ENCODE measurements at regions not wholly inside any gene's neighbourhood (a gene's known extent, or its start where the extent isn't known, plus 50 kb on each side); places are given as distances from the start of the nearest gene placed in this dataset.

DNA sequence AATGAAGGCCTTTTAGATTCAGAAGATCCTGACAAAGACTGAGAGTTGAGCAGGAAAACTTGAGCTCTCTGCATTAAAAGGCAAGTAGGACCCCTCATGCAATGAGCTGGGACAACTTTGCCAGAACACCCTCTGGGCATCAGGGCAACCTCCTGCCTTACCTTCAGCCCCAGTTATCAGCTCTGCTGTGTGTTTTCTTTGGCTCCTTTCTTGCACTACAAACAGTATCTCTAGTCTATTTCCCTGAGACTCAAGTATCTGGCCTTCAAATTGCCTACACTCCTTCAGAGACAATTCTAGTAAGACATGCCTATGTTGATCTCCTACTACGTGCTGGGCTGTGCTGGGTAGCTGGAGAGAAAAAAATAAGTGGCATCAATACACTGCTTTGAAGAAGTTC is 192.2 kb downstream of the MID1IP1 start:
- no peak for DNase-seq
- Mint-ChIP-seq H3K4me3 (no peak overlapping the region), H3K27ac (no peak overlapping the region), H3K36me3 (ENCODE audit: insufficient read depth) (no peaks in the 10 kb centered on the region), H3K4me1 (ENCODE audit: low read depth in 2 of 2) (no peaks in the 10 kb centered on the region), H3K9me3 (no peaks in the 10 kb centered on the region), H3K27me3 (peaks cover 0 to 7% of the 10 kb centered on the region in 2 donors)
- ATAC-seq (replicated peaks): no peak

DNA sequence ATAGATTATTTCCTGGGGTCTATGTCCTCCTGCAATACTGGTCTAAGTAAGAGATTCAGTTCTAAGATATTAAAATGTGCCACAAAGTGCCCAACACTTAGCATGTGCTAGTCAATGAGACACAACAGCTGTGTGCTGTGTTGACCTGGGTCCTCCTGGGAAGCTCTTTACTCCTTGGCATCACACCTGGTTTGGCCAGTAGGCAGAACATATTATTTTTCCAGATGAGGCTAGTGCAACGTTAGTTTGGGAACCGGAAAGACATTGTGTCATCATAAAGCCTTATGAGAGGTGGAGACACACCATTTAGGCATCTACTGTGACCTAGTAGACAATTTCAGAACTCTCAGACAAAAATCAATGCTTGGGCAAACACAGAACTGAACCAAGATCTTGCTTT is 197.8 kb downstream of the MID1IP1 start:
- Mint-ChIP-seq H3K4me3 (no peak overlapping the region), H3K27me3 (peaks cover 0 to 7% of the 10 kb centered on the region in 2 donors), H3K36me3 (ENCODE audit: insufficient read depth) (no peaks in the 10 kb centered on the region), H3K27ac (no peak overlapping the region), H3K9me3 (no peaks in the 10 kb centered on the region), H3K4me1 (ENCODE audit: low read depth in 2 of 2) (no peaks in the 10 kb centered on the region)
- DNase-seq (no peak), ATAC-seq (replicated peaks) (no peak)

DNA sequence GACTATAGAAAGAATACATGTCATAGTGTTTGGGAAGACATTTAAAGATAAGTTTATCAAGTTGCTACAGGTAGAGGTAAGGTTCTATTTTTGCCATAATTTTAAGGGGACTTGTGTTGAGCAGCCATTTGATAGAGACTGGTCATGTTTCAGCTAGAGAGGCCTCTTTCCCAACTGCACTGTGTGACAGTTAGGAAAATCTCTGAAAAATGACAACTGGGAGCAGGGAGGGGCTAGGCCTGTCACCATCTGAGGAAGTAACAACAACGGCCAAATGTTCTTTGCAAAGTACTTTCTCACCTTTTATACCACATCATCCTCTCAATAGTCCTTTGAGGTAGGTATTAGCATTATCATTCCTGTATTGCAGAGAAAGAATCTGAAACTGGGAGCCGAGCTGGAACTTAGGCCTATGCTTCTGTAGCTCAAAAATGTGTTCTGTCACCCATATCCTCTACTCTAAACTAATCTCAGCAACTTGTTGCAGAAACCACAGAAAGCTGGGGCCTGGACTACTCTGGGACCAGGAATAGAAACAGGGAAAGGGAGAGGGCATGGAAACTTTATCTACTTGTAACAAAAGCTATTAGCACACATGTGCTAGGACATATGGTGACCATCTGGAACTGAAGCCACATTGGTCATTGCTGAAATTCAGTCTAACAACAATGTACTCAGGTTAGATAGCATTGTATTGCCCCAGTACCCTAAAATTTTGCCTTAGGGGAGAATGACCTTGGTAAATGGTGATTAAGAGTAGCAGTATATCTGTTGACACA is 198.9 kb downstream of the MID1IP1 start:
- H3K27me3 Mint-ChIP-seq: peaks cover 0 to 7% of the 10 kb centered on the region in 2 donors
- ATAC-seq (replicated peaks): no peak

DNA sequence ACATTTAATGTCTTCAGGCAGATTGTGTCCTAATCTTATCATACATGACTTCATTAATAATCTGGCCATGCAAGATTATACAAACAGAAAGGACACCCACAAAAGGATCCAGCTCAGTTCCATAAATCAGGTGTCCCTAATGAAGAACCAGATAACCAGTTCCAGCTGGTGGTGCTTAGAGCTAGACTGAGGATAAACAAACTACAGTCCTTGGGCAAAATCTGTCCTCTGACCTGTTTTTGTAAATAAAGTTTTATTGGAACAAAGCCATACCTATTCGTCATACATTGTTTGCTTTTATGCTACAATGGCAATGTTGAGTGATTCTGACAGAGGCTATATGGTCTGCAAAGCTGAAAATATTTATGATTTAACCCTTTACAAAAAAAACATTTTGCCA is 199.5 kb downstream of the MID1IP1 start:
- Mint-ChIP-seq H3K27ac (no peak overlapping the region), H3K36me3 (ENCODE audit: insufficient read depth) (no peaks in the 10 kb centered on the region), H3K27me3 (peaks cover 0 to 3% of the 10 kb centered on the region in 2 donors), H3K4me1 (ENCODE audit: low read depth in 2 of 2) (no peaks in the 10 kb centered on the region), H3K4me3 (no peak overlapping the region), H3K9me3 (no peaks in the 10 kb centered on the region)
- DNase-seq: no peak
- ATAC-seq (replicated peaks): no peak

More for the DNA sequence above, 198.9 kb downstream of the MID1IP1 start:
- Mint-ChIP-seq H3K4me3 (no peak overlapping the region), H3K27ac (no peak overlapping the region), H3K9me3 (no peaks in the 10 kb centered on the region), H3K36me3 (ENCODE audit: insufficient read depth) (no peaks in the 10 kb centered on the region), H3K4me1 (ENCODE audit: low read depth in 2 of 2) (no peaks in the 10 kb centered on the region)
- no peak for DNase-seq

DNA sequence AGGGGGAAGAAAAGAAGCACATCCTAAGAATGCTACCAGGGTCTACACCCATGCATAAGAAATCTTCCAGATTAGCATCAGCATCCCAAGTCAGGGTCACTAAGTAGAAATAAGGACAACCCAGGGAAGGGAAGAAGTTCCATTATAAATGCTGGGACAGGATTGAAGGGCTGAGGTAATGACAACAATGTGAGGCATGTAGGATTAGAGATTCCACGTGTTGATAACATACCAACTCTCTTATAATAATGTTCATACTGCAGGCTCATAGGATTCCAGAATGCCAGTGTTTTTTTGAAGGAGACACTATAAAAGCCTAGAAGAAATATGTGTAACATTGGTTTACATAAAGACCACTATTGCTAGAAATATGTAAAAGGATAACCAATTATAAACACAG is 201.2 kb downstream of the MID1IP1 start:
- Mint-ChIP-seq H3K36me3 (ENCODE audit: insufficient read depth) (no peaks in the 10 kb centered on the region), H3K9me3 (no peaks in the 10 kb centered on the region), H3K27ac (no peak overlapping the region), H3K27me3 (no peaks in the 10 kb centered on the region), H3K4me1 (ENCODE audit: low read depth in 2 of 2) (no peaks in the 10 kb centered on the region), H3K4me3 (no peak overlapping the region)
- DNase-seq (no peak), ATAC-seq (replicated peaks) (no peak)

DNA sequence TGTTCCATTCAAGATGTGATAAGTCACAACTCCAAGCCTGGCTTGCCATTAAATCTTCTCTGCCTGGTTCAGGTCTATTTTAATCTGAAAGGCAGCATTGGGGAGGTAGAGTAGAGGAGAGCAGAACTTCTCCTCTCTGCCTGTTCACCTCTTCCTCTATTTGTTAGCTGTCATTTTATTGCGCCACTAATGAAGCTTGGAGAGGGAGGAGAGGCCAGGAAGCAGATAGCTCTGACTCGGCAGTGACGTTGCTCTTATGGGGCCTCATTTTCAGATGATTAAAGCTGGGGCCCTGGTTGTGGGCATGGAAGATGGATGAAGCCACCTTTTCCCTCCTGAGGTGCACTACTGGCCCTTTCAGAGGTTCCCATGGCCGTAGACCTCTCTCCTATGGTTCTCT is 207.3 kb downstream of the MID1IP1 start:
- no peak overlapping the region for H3K4me3 Mint-ChIP-seq
- peaks cover 0 to 2% of the 10 kb centered on the region in 2 donors for H3K4me1 Mint-ChIP-seq (ENCODE audit: low read depth in 2 of 2)
- H3K36me3 Mint-ChIP-seq (ENCODE audit: insufficient read depth): no peaks in the 10 kb centered on the region
- peaks cover 0 to 6% of the 10 kb centered on the region in 2 donors for H3K27me3 Mint-ChIP-seq
- no peak for DNase-seq
- no peaks in the 10 kb centered on the region for H3K9me3 Mint-ChIP-seq
- no peak for ATAC-seq (replicated peaks)
- no peak overlapping the region for H3K27ac Mint-ChIP-seq

DNA sequence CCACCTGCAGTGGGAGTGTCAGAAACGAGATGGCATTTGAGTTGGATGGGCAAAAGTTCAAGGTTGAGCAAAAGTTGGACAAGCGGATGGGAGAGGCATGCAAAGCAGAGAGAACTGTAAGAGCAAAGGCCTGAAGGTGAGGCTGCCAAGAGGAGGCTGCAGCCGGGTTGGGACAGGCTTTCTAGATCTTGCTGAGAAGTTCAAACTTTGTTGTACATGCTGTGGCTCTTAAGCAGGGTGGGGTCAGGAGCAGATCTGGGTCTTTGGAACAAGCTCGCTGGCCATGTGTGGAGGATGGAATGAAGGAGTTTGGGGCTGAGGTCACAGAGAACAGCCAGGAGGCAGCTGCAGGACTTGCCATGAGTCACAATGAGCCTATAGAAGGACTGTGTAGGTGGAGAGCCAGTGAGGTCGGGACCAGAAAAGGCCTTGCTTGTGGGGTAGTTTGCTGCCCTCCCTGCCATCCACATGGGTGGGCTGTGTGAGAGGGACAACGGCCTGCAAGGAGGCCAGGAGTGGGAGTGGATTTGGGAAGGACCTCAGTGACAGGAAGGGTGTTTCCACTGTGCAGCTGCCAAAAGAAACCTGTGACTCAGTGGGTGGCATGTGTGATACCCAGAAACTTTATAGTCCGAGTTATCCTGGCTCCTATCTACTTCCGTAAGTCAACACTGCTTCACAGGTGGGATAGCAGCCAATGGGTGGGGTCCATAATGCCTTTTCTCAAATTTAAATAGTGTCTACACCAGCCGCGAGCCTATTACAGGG is 210.4 kb downstream of the MID1IP1 start:
- H3K4me1 Mint-ChIP-seq (ENCODE audit: low read depth in 2 of 2): peaks cover 0 to 2% of the 10 kb centered on the region in 2 donors
- H3K27me3 Mint-ChIP-seq: peaks cover 0 to 6% of the 10 kb centered on the region in 2 donors
- no peak for DNase-seq
- no peaks in the 10 kb centered on the region for H3K9me3 Mint-ChIP-seq
- H3K4me3 Mint-ChIP-seq: no peak overlapping the region
- no peak overlapping the region for H3K27ac Mint-ChIP-seq
- ATAC-seq (replicated peaks): no peak
- no peaks in the 10 kb centered on the region for H3K36me3 Mint-ChIP-seq (ENCODE audit: insufficient read depth)

DNA sequence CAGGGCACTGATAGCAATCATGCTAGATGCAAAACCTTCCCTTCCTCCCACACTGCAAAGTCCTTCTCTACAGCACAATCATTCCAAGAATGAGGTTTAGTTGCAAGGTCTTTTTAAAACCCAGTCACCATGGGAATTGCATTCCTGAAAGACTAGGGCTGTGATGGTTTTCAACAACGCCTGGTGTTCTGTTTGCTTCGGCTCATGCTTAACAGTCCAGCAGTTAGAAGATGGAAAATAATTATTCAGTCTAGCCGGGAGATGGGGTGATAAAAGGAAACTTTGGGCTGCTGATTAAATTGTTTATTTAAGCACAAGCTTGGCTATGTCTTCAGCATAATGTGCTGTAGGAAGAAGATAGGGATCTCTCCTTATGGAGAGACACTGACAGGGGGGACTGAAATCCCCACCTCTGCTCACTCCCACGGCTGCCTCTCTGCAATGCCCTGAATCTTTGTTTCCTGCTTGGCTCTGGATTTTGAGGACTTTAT is 211.4 kb downstream of the MID1IP1 start:
- DNase-seq (no peak), ATAC-seq (replicated peaks) (no peak)
- H3K4me3 Mint-ChIP-seq: no peak overlapping the region
- peaks cover 0 to 2% of the 10 kb centered on the region in 2 donors for H3K4me1 Mint-ChIP-seq (ENCODE audit: low read depth in 2 of 2)
- H3K9me3 Mint-ChIP-seq: no peaks in the 10 kb centered on the region
- H3K36me3 Mint-ChIP-seq (ENCODE audit: insufficient read depth): no peaks in the 10 kb centered on the region
- peaks cover 0 to 6% of the 10 kb centered on the region in 2 donors for H3K27me3 Mint-ChIP-seq
- H3K27ac Mint-ChIP-seq: no peak overlapping the region

DNA sequence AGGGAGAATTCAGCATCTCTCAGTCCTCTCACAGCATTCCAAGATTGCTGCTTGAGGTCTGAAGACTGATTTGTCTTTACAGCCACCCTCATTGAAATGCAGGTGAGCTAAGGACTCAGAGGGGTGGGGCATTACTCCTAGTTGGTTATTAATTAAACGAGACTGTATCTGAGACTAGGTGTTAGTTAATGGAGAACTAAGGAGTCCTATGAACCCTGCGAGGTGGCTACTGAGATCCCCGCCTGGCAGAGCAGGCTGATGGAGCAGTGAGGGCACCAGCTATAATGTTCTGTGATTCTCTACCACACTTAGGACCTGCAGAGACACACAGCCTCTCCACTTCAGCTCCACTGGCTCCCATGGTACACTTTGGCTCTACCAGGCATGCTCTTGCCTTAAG is 215.3 kb downstream of the MID1IP1 start:
- ATAC-seq (replicated peaks): no peak
- Mint-ChIP-seq H3K36me3 (ENCODE audit: insufficient read depth) (no peaks in the 10 kb centered on the region), H3K4me3 (no peak overlapping the region), H3K27ac (peak overlapping the region in 1 of 2 donors; percentile 23), H3K27me3 (no peaks in the 10 kb centered on the region), H3K9me3 (no peaks in the 10 kb centered on the region), H3K4me1 (ENCODE audit: low read depth in 2 of 2) (no peaks in the 10 kb centered on the region)
- no peak for DNase-seq

DNA sequence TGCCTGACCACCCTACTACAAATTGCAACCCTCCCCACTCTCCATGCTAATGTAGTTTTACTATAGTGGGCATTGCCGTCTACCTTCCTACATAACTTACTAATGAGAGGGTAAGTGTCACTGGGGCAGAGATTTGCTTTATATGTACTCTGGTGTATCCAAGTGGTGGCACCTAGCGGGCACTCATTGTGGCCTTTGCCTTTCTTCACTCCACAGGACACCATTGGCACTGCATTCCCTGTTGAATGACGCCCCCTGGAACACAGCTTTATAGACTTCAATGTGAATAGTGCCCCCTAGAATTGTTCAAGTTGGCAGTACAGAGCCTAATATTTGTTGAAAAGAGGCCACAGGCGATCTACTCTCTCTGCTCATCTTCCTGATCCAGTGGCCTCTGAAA is 215.8 kb downstream of the MID1IP1 start:
- no peaks in the 10 kb centered on the region for H3K27me3 Mint-ChIP-seq
- no peak for ATAC-seq (replicated peaks)
- no peak for DNase-seq
- H3K4me3 Mint-ChIP-seq: no peak overlapping the region
- no peaks in the 10 kb centered on the region for H3K36me3 Mint-ChIP-seq (ENCODE audit: insufficient read depth)
- no peaks in the 10 kb centered on the region for H3K9me3 Mint-ChIP-seq
- H3K4me1 Mint-ChIP-seq (ENCODE audit: low read depth in 2 of 2): no peaks in the 10 kb centered on the region
- peak overlapping the region in 1 of 2 donors; percentile 23 for H3K27ac Mint-ChIP-seq

DNA sequence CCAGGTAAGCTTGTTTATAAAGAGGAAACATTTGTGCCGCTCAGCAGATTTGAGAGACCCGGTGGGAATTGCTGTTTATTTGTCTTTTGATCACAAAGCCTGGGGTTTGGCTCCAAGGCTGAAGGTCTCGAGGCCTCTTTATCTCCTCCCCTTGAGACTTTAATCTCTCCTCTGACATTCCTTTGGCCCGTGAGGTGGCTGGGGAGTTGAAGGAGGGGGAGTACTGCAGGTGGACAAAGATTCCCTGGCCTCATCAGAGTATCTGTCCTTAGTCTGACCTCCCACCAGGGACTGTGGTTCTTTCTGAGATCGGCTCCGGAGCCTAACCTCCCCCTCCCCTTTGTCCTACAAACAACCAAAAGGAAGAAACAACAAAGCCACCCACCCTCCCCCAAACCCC is 216.5 kb downstream of the MID1IP1 start:
- ATAC-seq (replicated peaks) (no peak), DNase-seq (no peak)
- Mint-ChIP-seq H3K4me3 (no peak overlapping the region), H3K27me3 (no peaks in the 10 kb centered on the region), H3K4me1 (ENCODE audit: low read depth in 2 of 2) (no peaks in the 10 kb centered on the region), H3K9me3 (no peaks in the 10 kb centered on the region), H3K36me3 (ENCODE audit: insufficient read depth) (no peaks in the 10 kb centered on the region), H3K27ac (no peak overlapping the region)

DNA sequence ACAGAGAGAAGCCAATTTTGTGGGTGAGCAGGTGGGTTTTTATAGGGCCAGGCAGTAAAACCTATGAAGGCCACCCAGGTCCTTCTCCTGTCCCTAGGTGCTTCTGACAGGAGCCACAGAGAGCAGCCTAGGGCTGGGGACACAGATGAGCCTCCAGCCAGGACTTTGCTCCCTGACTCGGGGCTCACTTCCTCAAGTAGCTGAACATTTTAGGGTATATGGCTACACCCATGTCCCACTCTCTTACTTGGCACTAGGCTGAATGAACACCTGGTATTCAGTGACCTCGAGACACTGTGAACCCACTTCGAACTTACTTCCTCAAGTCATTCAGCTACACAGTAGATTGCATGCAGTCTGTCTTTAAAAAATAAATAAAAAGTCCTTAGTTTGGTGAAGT is 217.3 kb downstream of the MID1IP1 start:
- H3K36me3 Mint-ChIP-seq (ENCODE audit: insufficient read depth): no peaks in the 10 kb centered on the region
- no peaks in the 10 kb centered on the region for H3K27me3 Mint-ChIP-seq
- H3K4me3 Mint-ChIP-seq: no peak overlapping the region
- H3K9me3 Mint-ChIP-seq: no peaks in the 10 kb centered on the region
- H3K27ac Mint-ChIP-seq: no peak overlapping the region
- DNase-seq (no peak), ATAC-seq (replicated peaks) (no peak)
- no peaks in the 10 kb centered on the region for H3K4me1 Mint-ChIP-seq (ENCODE audit: low read depth in 2 of 2)

DNA sequence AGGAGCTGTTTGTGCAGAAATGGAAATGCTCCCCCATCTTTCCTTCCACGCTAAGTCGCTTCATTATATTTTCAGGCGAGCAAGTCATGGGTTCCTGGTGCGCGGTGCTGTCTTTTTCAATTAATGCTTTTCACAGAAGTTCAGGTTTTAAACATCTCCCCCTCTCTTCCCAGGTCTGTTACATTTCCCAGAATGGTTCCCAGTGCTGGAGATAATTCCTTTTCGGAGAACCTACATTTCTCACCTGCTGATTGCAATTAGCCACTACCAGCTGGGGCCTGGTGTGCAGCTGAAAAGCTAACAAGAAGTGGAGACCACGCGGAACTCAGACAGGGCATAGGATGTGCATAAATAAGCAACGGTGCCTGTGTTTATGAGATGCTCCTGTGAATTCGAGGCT is 217.8 kb downstream of the MID1IP1 start:
- Mint-ChIP-seq H3K4me3 (no peak overlapping the region), H3K4me1 (ENCODE audit: low read depth in 2 of 2) (no peaks in the 10 kb centered on the region), H3K9me3 (no peaks in the 10 kb centered on the region), H3K27me3 (no peaks in the 10 kb centered on the region), H3K27ac (no peak overlapping the region), H3K36me3 (ENCODE audit: insufficient read depth) (no peaks in the 10 kb centered on the region)
- ATAC-seq (replicated peaks) (no peak), DNase-seq (no peak)
